ENCODE measurements at regions not wholly inside any gene's neighbourhood (a gene's known extent, or its start where the extent isn't known, plus 50 kb on each side); places are given as distances from the start of the nearest gene placed in this dataset.
A peak's percentile ranks its signal among the peaks of the same experiment; 100 is the strongest.

GRCh38 chr14:62532181-62532580 lies 513.1 kb downstream of the KCNH5 start:
- no peak for DNase-seq (ENCODE audit: low spot score)

GRCh38 chr14:62546862-62547474 lies 498.3 kb downstream of the KCNH5 start:
- no peak for DNase-seq (ENCODE audit: low spot score)

- DNase-seq (ENCODE audit: low spot score), result no peak
Measured at GRCh38 chr14:62557416-62557815, 487.8 kb downstream of the KCNH5 start.

- DNase-seq (ENCODE audit: low spot score), result no peak
Measured at GRCh38 chr14:62558451-62558850, 486.8 kb downstream of the KCNH5 start.

GRCh38 chr14:62585247-62585646 lies 460.0 kb downstream of the KCNH5 start:
- DNase-seq (ENCODE audit: low spot score), result no peak

- peak; percentile 1 for DNase-seq (ENCODE audit: low spot score)
Measured at GRCh38 chr14:62592877-62593276, 452.4 kb downstream of the KCNH5 start.

- no peak for DNase-seq (ENCODE audit: low spot score)
Measured at GRCh38 chr14:62597143-62597542, 448.1 kb downstream of the KCNH5 start.

- DNase-seq (ENCODE audit: low spot score), result no peak
Measured at GRCh38 chr14:62599616-62600385, 445.5 kb downstream of the KCNH5 start.

- no peak for DNase-seq (ENCODE audit: low spot score)
Measured at GRCh38 chr14:62602712-62603111, 442.5 kb downstream of the KCNH5 start.

GRCh38 chr14:62604524-62604923 lies 440.7 kb downstream of the KCNH5 start:
- DNase-seq (ENCODE audit: low spot score), result no peak

GRCh38 chr14:62614122-62614521 lies 431.1 kb downstream of the KCNH5 start:
- peak; percentile 2 for DNase-seq (ENCODE audit: low spot score)

GRCh38 chr14:62616668-62617067 lies 428.6 kb downstream of the KCNH5 start:
- DNase-seq (ENCODE audit: low spot score), result no peak

GRCh38 chr14:62626416-62626815 lies 418.8 kb downstream of the KCNH5 start:
- no peak for DNase-seq (ENCODE audit: low spot score)

GRCh38 chr14:62629176-62629725 lies 416.0 kb downstream of the KCNH5 start:
- no peak for DNase-seq (ENCODE audit: low spot score)

GRCh38 chr14:62631176-62631575 lies 414.1 kb downstream of the KCNH5 start:
- DNase-seq (ENCODE audit: low spot score), result no peak

- no peak for DNase-seq (ENCODE audit: low spot score)
Measured at GRCh38 chr14:62632771-62633170, 412.5 kb downstream of the KCNH5 start.

GRCh38 chr14:62645649-62646048 lies 399.6 kb downstream of the KCNH5 start:
- no peak for DNase-seq (ENCODE audit: low spot score)
